NB4 (cell line): ENCODE measurements at regions not wholly inside any gene's neighbourhood (a gene's known extent, or its start where the extent isn't known, plus 50 kb on each side); places are given as distances from the start of the nearest gene placed in this dataset.

Experiments used
- DNase-seq: peaks from one replicate; pipeline ENCODE4 v3.0.0; 2010; ENCODE audit warnings: low read depth
- H3K4me3 ChIP-seq: one replicate; pipeline ENCODE4 v1.5.1; 2011; ENCODE audit warnings: mild to moderate bottlenecking, low read depth, low read length, moderate library complexity
- MYC ChIP-seq: IDR thresholded peaks from 2 replicates; pipeline ENCODE4 v1.6.1; 2011; ENCODE audit warnings: low read depth, low read length
- POLR2A ChIP-seq: IDR thresholded peaks from 2 replicates; pipeline ENCODE4 v1.6.1; 2011; ENCODE audit warnings: mild to moderate bottlenecking; ENCODE audit not compliant: insufficient read length; ENCODE audit errors: extremely low read depth
- TF ChIP-seq, protein P1 (sequence below): IDR thresholded peaks from one replicate; pipeline ENCODE4 v1.5.1; 2012; ENCODE audit warnings: low read depth, low read length
- TF ChIP-seq, protein P2 (sequence below): IDR thresholded peaks from 2 replicates; pipeline ENCODE4 v1.6.1; 2011; ENCODE audit warnings: low read depth, low read length

DNA sequence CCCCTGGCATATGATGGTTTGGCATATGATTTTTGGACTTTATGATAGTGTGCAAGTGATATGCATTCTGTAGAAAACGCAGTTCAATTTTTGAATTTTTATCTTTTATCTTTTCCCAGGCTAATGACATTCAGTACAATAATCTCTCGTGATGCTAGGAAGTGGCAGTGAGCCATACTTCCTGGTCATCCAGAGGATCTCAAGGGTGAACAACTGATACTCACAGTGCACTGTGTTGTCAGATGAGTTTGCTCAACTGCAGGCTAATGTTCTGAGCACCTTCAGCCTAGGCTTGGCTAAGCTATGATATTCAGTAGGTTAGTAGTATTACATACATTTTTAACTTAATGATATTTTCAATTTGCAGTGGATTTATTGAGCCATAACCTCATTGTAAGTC is 405.3 kb downstream of the PCDH7 start:
- no peak for DNase-seq
- TF ChIP-seq, protein P1, sequence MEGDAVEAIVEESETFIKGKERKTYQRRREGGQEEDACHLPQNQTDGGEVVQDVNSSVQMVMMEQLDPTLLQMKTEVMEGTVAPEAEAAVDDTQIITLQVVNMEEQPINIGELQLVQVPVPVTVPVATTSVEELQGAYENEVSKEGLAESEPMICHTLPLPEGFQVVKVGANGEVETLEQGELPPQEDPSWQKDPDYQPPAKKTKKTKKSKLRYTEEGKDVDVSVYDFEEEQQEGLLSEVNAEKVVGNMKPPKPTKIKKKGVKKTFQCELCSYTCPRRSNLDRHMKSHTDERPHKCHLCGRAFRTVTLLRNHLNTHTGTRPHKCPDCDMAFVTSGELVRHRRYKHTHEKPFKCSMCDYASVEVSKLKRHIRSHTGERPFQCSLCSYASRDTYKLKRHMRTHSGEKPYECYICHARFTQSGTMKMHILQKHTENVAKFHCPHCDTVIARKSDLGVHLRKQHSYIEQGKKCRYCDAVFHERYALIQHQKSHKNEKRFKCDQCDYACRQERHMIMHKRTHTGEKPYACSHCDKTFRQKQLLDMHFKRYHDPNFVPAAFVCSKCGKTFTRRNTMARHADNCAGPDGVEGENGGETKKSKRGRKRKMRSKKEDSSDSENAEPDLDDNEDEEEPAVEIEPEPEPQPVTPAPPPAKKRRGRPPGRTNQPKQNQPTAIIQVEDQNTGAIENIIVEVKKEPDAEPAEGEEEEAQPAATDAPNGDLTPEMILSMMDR: no peak
- no peak for TF ChIP-seq POLR2A
- TF ChIP-seq MYC: no peak
- TF ChIP-seq, protein P2, sequence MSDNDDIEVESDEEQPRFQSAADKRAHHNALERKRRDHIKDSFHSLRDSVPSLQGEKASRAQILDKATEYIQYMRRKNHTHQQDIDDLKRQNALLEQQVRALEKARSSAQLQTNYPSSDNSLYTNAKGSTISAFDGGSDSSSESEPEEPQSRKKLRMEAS: no peak

DNA sequence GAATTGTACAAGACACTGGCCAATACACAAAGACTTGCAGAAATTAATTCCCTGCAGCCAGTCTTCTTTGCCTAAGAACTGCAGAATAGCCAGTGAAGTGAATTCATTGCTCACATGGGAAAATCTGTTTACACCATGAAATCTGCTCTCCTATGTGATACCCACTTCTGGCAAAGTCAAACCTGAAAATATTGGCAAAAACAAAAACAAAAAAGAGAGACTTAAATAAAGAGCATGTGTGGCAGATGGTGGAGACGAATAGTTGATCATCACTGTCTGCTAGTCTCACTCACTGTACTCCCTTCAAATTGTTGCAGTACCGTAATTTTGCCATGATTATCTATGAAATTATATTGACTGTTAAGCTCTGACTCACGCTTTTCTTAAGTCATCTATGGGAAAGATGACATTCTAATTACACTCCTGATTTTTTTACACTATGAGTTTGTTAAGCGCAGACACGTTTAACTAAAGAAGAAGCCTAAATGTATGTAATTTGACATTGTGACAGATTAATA is 406.8 kb downstream of the PCDH7 start:
- DNase-seq: no peak
- no peak for TF ChIP-seq POLR2A
- TF ChIP-seq, protein P2: no peak
- H3K4me3 ChIP-seq: no peak overlapping the region

More for the DNA sequence above, 405.3 kb downstream of the PCDH7 start:
- no peak overlapping the region for H3K4me3 ChIP-seq

DNA sequence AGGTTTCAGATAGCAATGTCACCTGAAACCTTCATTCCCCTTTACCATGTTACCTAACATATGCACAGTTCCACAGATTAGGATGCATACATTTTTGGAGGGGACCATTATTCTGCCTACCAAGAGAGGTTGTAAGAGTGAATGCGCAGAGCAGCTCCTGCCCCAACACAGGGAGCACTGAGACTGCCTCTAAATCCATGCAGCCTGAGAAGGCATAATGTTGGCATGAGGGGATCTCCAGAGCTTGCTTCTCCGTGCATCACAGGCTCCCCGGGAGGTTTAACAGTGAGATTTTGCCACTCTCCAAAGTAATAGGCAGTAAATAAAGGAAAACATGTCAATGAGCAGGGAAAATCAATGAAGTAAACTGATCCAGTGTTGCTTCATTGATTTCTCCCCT is 410.8 kb downstream of the PCDH7 start:
- no peak for DNase-seq
- TF ChIP-seq, protein P2: no peak
- TF ChIP-seq, protein P1: no peak
- TF ChIP-seq MYC (no peak), POLR2A (no peak)

DNA sequence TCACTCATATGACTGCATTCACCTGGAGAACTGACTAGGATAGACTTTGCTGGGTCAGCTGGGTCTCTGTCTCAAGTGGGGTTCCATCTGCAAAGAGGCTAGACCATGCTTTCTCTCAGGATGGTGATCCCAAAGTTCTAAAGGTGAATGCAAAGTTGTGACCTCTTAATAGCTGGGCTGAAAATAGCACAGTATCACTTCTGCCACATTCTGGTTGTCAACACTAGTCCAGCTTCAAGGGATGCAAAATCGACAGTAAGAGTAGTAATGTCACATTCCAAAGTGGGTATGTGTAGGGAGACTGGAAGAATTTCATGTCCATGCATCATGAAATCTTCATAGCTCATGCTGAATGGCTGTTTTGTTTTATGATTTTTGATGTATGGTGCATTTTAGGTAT is 414.6 kb downstream of the PCDH7 start:
- TF ChIP-seq, protein P1: no peak
- TF ChIP-seq, protein P2: no peak
- TF ChIP-seq MYC (no peak), POLR2A (no peak)
- no peak overlapping the region for H3K4me3 ChIP-seq
- no peak for DNase-seq

More for the DNA sequence above, 410.8 kb downstream of the PCDH7 start:
- no peak overlapping the region for H3K4me3 ChIP-seq

DNA sequence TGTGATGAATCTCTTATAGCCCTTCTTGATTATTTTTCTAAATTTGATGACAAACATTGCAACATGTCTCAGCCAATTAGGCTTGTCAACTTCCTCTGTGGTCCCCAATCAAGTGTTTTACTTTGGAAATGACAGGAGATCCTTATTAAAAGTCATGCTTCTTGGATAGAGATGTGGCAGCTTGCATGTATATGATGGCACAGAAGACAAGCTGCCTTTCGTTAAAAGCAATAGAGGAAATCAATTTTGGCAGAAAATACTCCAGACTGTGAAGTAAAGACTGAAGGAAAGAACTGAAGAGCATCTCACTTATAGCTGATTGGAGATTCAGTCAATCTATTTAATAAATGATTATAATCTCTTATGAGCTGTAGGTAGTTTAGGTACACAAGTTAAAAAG is 419.6 kb downstream of the PCDH7 start:
- no peak for DNase-seq
- TF ChIP-seq MYC (no peak), POLR2A (no peak)
- TF ChIP-seq, protein P1: no peak
- TF ChIP-seq, protein P2: no peak
- no peak overlapping the region for H3K4me3 ChIP-seq

DNA sequence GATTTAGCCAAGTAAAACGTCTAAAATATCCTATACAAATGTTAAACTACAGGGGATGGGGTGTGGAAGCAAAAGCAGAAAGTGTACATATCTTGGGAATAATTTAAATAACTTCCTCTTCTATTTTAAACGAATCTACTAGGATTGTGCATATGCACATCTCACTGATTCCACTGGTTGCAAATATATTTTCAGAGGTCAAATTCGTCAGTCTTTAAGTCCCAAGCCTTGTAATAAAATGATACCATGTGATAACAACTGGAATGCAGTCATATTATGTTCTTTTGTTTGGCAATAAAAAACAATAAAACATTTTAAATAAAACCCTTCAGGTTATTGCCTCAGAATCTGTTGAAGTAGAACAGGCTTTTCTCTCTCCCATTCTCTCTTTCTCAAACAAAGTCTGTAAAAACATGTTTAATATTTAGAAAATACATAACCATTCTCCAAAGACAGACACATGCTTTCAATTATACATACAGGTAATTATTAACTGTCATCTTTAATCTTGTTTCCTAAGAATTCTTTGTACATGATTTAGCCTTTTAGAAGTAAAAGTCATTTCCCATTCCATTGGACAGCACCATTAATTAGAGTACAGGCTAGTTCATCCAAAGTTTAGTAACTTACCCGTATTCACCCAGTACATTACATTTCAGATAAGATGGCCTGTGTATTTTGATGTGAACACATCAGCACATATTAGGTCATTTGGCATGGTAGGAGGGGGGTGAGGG is 421.1 kb downstream of the PCDH7 start:
- no peak for DNase-seq
- H3K4me3 ChIP-seq: no peak overlapping the region
- TF ChIP-seq, protein P2: no peak
- TF ChIP-seq MYC: no peak
- TF ChIP-seq, protein P1: no peak
- TF ChIP-seq POLR2A: no peak
